ENCODE measurements at regions not wholly inside any gene's neighbourhood (a gene's known extent, or its start where the extent isn't known, plus 50 kb on each side); places are given as distances from the start of the nearest gene placed in this dataset.

DNA sequence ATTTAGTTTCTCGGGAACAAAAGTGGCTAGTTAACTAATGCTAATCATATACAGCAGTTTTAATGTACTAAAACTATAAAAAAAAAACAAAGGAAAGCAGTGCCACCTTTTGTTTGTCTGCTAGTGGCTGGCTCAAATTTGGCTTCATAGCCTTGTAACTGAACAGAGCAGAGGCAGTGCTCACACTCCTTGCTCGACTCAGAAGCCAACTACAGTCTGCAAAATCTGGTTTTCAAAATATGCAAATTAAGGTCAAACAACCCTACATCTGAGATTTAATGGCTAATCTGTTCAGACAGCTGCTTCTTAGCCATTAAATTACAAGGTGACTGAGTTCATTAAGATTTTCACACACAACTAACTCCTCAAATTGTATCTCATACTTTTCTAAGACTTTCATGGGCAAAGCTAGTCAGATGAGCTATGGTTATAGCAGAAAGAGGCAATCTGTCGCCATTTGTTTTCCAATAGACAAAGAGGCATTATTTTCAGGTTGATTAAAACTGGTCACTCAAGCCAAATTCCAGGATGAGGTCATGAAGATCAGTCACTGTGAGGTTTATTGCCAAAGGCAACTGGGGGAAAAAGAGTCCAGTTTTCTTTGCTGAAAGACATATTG is 56.8 kb upstream of the EPB41L4A start:
- TF ChIP-seq CTCF (conservative IDR thresholded peaks at IDR 0.05; ENCODE audit: low read depth in 2 of 2) (no peak), POLR2AphosphoS5 (IDR thresholded peaks at IDR 0.05; ENCODE audit: low read depth) (no peak)

All from GM23338 (cell line).